Mammary epithelial cell (primary cell): ENCODE measurements at regions not wholly inside any gene's neighbourhood (a gene's known extent, or its start where the extent isn't known, plus 50 kb on each side); places are given as distances from the start of the nearest gene placed in this dataset.

Experiments used
- EZH2 ChIP-seq: IDR thresholded peaks from 2 replicates; pipeline ENCODE4 v1.6.1; 2012; ENCODE audit warnings: low read length, inconsistent platforms, borderline replicate concordance
- TF ChIP-seq, protein P1 (sequence below), 2 donors: IDR thresholded peaks in 1 of 2; conservative IDR thresholded peaks in 1 of 2; 2 replicates each; pipeline ENCODE4 v1.5.1; 2011 to 2012; ENCODE audit warnings: inconsistent platforms in 2 of 2, low read length in 2 of 2, mild to moderate bottlenecking in 2 of 2, control low read depth in 1 of 2, low read depth in 1 of 2; ENCODE audit not compliant: insufficient read depth in 1 of 2; ENCODE audit errors: extremely low read depth in 1 of 2

DNA sequence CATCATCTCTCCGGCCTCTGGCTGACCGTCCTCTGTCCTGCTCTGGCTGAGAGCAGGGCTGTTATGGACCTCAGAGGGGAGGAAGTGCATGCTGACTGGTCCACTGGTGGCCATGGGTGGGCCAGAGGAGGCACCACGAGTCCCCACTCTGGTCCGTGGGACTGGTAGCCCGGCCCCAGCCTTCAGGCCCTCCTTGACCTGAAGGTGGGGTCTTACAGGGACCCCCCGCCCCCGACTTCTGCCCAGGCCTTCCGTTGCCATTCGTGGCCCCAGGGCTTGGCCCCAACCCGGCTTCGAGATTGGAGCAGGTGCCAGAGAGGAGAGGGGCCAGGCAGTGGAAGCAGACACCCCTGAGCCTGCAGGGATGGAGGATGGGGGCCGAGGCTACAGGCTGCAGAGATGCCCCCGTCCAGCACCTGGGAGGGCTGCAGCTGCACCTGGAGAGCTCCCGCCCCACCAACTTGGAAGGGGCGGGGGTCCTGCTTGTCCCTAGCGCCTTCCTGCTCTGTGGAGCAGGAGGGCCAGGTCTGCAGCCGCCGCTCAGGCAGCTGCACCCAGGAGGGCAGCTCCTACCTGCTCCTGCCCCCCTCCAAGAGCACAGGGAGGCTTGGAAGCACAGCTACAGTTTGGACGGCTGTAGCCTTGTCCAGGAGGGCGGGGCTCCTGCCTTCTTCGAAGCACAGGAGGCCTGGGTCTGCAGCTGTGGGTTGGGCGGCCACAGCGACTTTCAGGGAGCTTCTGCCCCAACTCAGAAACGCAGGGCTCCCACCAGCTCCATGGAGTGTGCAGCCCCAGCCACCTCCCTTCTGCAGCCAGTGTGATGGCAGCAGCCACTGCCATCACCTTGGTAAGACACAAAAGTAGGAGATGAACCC lies 142.5 kb downstream of the KLF13 start:
- TF ChIP-seq, protein P1, sequence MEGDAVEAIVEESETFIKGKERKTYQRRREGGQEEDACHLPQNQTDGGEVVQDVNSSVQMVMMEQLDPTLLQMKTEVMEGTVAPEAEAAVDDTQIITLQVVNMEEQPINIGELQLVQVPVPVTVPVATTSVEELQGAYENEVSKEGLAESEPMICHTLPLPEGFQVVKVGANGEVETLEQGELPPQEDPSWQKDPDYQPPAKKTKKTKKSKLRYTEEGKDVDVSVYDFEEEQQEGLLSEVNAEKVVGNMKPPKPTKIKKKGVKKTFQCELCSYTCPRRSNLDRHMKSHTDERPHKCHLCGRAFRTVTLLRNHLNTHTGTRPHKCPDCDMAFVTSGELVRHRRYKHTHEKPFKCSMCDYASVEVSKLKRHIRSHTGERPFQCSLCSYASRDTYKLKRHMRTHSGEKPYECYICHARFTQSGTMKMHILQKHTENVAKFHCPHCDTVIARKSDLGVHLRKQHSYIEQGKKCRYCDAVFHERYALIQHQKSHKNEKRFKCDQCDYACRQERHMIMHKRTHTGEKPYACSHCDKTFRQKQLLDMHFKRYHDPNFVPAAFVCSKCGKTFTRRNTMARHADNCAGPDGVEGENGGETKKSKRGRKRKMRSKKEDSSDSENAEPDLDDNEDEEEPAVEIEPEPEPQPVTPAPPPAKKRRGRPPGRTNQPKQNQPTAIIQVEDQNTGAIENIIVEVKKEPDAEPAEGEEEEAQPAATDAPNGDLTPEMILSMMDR (conservative IDR thresholded peaks at IDR 0.05 in 1 of 2, IDR thresholded peaks at IDR 0.05 in 1 of 2; ENCODE audit: extremely low read depth in 1 of 2, insufficient read depth in 1 of 2, low read depth in 1 of 2, low read length in 2 of 2): no peak
- TF ChIP-seq EZH2: no peak
